ENCODE measurements at regions not wholly inside any gene's neighbourhood (a gene's known extent, or its start where the extent isn't known, plus 50 kb on each side); places are given as distances from the start of the nearest gene placed in this dataset.
"Not testable (repeated sequence)": the region's sequence is repeated elsewhere in the genome, so short reads cannot be mapped to it uniquely, and the experiment has no call there.

DNA sequence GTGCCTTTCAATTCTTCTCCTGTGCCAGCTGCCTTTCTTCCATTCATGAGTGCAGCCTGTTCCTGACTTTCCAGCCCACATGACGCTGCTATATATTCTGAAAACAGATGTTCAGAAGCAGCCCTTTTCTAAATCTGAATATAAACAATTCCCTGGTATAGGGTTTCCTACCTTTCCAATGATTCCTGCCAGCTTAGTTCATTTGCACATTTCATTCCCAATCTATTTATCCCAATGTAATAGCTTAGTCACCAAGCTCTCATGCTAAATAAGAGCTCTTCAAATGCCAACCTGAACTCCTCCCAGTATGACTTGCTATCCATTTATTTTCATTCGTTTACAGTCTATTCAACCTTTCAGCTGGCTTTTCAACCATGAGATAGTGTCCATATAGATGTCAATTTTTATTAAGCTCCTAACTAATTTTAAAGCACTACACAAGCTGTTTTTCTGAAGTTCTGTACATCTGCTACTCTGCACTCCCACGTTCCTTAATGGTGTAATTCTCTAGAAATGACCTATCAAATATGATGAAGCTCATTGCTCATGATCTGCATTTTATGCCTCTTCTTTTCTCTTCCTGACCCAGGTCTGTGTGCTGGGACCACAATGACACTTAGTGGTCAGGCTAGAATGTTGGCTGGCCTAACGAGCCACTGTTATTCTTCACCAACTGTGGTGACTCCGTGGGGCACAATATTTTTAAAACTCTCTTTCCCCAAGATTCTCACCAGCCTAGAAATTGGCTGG is 605.0 kb upstream of the TBL1XR1 start:
- H3K36me3 ChIP-seq (ENCODE audit: control insufficient read depth in 2 of 2, extremely low read depth in 1 of 2, insufficient read depth in 1 of 2, low read length in 1 of 2): no peaks in the 10 kb centered on the region
- ChIA-PET POLR2A (interaction anchor here in 1 of 2 donors (0.6 kb wide), 1 partner anchor 187 kb away, joined by 9 read pairs; no protein-coding TSS in a partner anchor), CTCF (interaction anchor here (0.6 to 1.3 kb wide), 2 partner anchors 10 to 1336 kb away, joined by 3 read pairs; no protein-coding TSS in a partner anchor)
- no peak overlapping the region for H3K4me3 Mint-ChIP-seq
- no peak for DNase-seq
- no peak overlapping the region for H3K4me3 ChIP-seq (ENCODE audit: control insufficient read depth in 1 of 2, extremely low read depth in 1 of 2, low read length in 1 of 2)
- no peak overlapping the region for H3K27ac ChIP-seq (ENCODE audit: low read length)
- H3K9me3 ChIP-seq: no peaks in the 10 kb centered on the region
- no peak overlapping the region for H3K27ac Mint-ChIP-seq
- H3K4me1 ChIP-seq (ENCODE audit: control insufficient read depth in 1 of 2, extremely low read depth in 1 of 2, insufficient read depth in 2 of 2, low read length in 2 of 2): no peaks in the 10 kb centered on the region
- 80% methylated on average over 2 of the region's 5 CpGs for WGBS (ENCODE audit: insufficient coverage)
- ATAC-seq (replicated peaks in 1 of 4): no peak
- no peaks in the 10 kb centered on the region for H3K27me3 ChIP-seq (replicated peaks in 1 of 2; ENCODE audit: control insufficient read depth in 2 of 2, extremely low read depth in 1 of 2, insufficient read depth in 2 of 2, low read length in 1 of 2)
- H3K9me3 Mint-ChIP-seq: no peaks in the 10 kb centered on the region
- H3K4me1 Mint-ChIP-seq: peaks cover 0 to 8% (median 5%) of the 10 kb centered on the region in 3 donors
- H3K36me3 Mint-ChIP-seq: no peaks in the 10 kb centered on the region
- H3K27me3 Mint-ChIP-seq: no peaks in the 10 kb centered on the region

DNA sequence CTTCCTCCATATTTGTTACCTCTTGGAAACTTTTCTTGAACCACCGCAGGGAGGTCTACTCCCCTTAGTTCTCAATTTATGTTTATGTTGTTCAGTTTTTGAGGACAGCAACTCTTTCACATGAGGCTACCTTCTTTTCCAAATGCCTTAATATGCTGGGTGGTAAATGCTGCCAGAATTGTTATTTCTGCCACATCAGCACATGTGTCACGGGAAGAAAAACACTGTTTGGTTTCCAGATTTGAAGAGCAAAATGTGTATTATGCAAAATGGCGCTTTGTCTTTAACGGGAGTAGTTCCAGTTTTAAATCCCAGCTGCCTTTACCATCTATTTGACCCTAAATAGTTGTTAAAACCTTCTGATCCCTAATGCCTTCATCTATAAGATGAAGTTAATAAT is 606.2 kb upstream of the TBL1XR1 start:
- no peaks in the 10 kb centered on the region for H3K27me3 Mint-ChIP-seq
- Histone ChIP-seq H3K4me1 (ENCODE audit: control insufficient read depth in 1 of 2, extremely low read depth in 1 of 2, insufficient read depth in 2 of 2, low read length in 2 of 2) (no peaks in the 10 kb centered on the region), H3K9me3 (no peaks in the 10 kb centered on the region), H3K36me3 (ENCODE audit: control insufficient read depth in 2 of 2, extremely low read depth in 1 of 2, insufficient read depth in 1 of 2, low read length in 1 of 2) (no peaks in the 10 kb centered on the region), H3K27ac (ENCODE audit: low read length) (no peak overlapping the region), H3K27me3 (replicated peaks in 1 of 2; ENCODE audit: control insufficient read depth in 2 of 2, extremely low read depth in 1 of 2, insufficient read depth in 2 of 2, low read length in 1 of 2) (no peaks in the 10 kb centered on the region), H3K4me3 (ENCODE audit: control insufficient read depth in 1 of 2, extremely low read depth in 1 of 2, low read length in 1 of 2) (no peak overlapping the region)
- peaks cover 0 to 8% (median 5%) of the 10 kb centered on the region in 3 donors for H3K4me1 Mint-ChIP-seq
- ATAC-seq (replicated peaks in 1 of 4): no peak
- ChIA-PET POLR2A (no interaction called here), CTCF (interaction anchor here in 1 of 2 donors (1.3 kb wide), 1 partner anchor 9 kb away, joined by 3 read pairs; no protein-coding TSS in a partner anchor)
- no peak overlapping the region for H3K27ac Mint-ChIP-seq
- 100% methylated on average over 1 of the region's 4 CpGs for WGBS (ENCODE audit: insufficient coverage)
- H3K9me3 Mint-ChIP-seq: no peaks in the 10 kb centered on the region
- DNase-seq: no peak
- H3K36me3 Mint-ChIP-seq: no peaks in the 10 kb centered on the region
- no peak overlapping the region for H3K4me3 Mint-ChIP-seq

DNA sequence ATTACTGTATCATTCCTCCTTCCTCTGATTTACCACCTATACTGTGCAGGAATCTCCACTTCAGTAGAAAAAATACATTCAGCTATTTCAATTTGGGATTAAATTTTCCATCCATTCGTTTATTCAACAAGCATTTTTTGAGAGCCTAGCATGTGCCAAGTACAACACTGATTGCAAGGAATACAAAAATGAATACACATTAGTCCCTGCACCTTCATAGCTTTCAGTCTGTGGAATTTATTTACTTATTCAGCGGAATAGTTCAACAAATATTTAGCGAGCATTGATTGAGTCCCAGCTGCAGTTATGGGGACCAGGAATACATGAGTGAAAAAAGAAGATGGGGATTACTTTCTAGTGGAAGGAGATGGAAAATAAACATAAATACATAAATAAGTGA is 606.8 kb upstream of the TBL1XR1 start:
- no peak overlapping the region for H3K4me3 Mint-ChIP-seq
- DNase-seq: no peak
- no peak overlapping the region for H3K27ac Mint-ChIP-seq
- no peaks in the 10 kb centered on the region for H3K9me3 Mint-ChIP-seq
- no peaks in the 10 kb centered on the region for H3K27me3 Mint-ChIP-seq
- H3K4me3 ChIP-seq (ENCODE audit: control insufficient read depth in 1 of 2, extremely low read depth in 1 of 2, low read length in 1 of 2): no peak overlapping the region
- WGBS (ENCODE audit: insufficient coverage): 100% methylated on average over 1 of the region's 3 CpGs
- no peaks in the 10 kb centered on the region for H3K36me3 Mint-ChIP-seq
- ChIA-PET POLR2A (no interaction called here), CTCF (no interaction called here)
- no peaks in the 10 kb centered on the region for H3K36me3 ChIP-seq (ENCODE audit: control insufficient read depth in 2 of 2, extremely low read depth in 1 of 2, insufficient read depth in 1 of 2, low read length in 1 of 2)
- H3K27ac ChIP-seq (ENCODE audit: low read length): no peak overlapping the region
- H3K4me1 ChIP-seq (ENCODE audit: control insufficient read depth in 1 of 2, extremely low read depth in 1 of 2, insufficient read depth in 2 of 2, low read length in 2 of 2): no peaks in the 10 kb centered on the region
- ATAC-seq (replicated peaks in 1 of 4): no peak
- H3K4me1 Mint-ChIP-seq: peaks cover 0 to 8% (median 5%) of the 10 kb centered on the region in 3 donors
- H3K27me3 ChIP-seq (replicated peaks in 1 of 2; ENCODE audit: control insufficient read depth in 2 of 2, extremely low read depth in 1 of 2, insufficient read depth in 2 of 2, low read length in 1 of 2): no peaks in the 10 kb centered on the region
- no peaks in the 10 kb centered on the region for H3K9me3 ChIP-seq

DNA sequence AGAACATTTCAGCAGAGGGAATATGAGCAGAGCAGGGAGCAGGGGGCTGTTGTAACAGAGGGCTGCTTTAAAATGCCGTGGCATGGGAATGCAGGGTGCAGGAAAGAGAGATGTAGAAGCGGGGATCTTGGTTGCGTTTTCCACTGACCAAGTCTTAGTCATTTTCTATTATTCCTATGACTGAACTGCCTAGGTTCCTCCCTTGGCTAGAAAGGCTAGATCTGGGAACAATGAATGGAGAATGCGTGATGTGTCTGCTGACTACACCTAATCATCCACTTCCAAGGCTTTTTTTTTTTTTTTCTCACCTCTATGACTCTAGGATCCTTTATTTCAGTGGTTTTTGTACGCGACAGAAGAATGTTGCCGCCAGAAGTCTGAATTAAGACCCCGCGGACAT is 607.4 kb upstream of the TBL1XR1 start:
- 80% methylated on average over 1 of the region's 9 CpGs for WGBS (ENCODE audit: insufficient coverage)
- no peak for DNase-seq
- CTCF ChIA-PET: no interaction called here

DNA sequence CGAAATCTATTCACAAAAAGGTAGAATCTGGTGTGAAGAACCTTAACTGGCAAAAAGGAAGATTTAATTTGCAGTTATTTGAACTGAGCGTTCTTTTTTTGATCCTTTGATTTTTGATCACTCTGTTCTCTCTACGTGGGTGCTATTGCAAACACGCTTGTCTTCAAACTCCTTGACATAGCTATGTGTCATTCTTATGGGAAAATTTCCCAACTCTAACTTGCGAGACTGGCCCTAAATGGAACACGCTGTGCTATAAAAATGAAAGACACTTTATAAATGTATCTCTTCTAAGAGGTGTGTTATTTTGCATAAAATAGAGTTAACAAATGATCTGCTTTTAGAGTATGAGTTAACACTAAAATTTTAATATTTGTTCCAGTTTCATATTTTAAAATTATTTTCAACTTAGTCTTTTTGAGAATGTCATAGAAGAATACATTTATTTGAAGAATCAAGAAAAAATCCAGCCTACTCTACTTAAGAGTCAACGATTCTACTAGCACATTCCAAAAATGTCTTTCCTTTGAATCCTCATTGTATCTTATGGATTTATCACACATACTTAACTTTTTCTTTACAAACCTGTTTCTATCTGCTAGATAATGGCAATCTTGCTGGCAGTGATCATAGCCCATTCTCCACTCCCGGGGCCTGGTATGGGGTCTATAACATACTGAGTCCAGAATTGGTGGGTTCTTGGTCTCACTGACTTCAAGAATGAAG is 610.0 kb upstream of the TBL1XR1 start:
- DNase-seq (no peak), ATAC-seq (replicated peaks in 1 of 4) (no peak)
- 100% methylated on average over 1 of the region's 8 CpGs for whole genome bisulfite sequencing (ENCODE audit: insufficient coverage)
- Mint-ChIP-seq H3K36me3 (no peaks in the 10 kb centered on the region), H3K27me3 (no peaks in the 10 kb centered on the region), H3K4me3 (no peak overlapping the region), H3K9me3 (no peaks in the 10 kb centered on the region), H3K4me1 (peaks cover 17 to 21% (median 17%) of the 10 kb centered on the region in 3 donors), H3K27ac (no peak overlapping the region)
- CTCF ChIA-PET: no interaction called here
- Histone ChIP-seq H3K36me3 (ENCODE audit: control insufficient read depth in 2 of 2, extremely low read depth in 1 of 2, insufficient read depth in 1 of 2, low read length in 1 of 2) (no peaks in the 10 kb centered on the region), H3K27me3 (replicated peaks in 1 of 2; ENCODE audit: control insufficient read depth in 2 of 2, extremely low read depth in 1 of 2, insufficient read depth in 2 of 2, low read length in 1 of 2) (no peaks in the 10 kb centered on the region), H3K4me1 (ENCODE audit: control insufficient read depth in 1 of 2, extremely low read depth in 1 of 2, insufficient read depth in 2 of 2, low read length in 2 of 2) (peaks cover 0 to 15% of the 10 kb centered on the region in 2 experiments), H3K9me3 (no peaks in the 10 kb centered on the region), H3K27ac (ENCODE audit: low read length) (no peak overlapping the region), H3K4me3 (ENCODE audit: control insufficient read depth in 1 of 2, extremely low read depth in 1 of 2, low read length in 1 of 2) (no peak overlapping the region)
- POLR2A ChIA-PET: no interaction called here

More for the DNA sequence above, 607.4 kb upstream of the TBL1XR1 start:
- Histone ChIP-seq H3K27me3 (replicated peaks in 1 of 2; ENCODE audit: control insufficient read depth in 2 of 2, extremely low read depth in 1 of 2, insufficient read depth in 2 of 2, low read length in 1 of 2) (no peaks in the 10 kb centered on the region), H3K36me3 (ENCODE audit: control insufficient read depth in 2 of 2, extremely low read depth in 1 of 2, insufficient read depth in 1 of 2, low read length in 1 of 2) (no peaks in the 10 kb centered on the region), H3K27ac (ENCODE audit: low read length) (no peak overlapping the region), H3K9me3 (no peaks in the 10 kb centered on the region), H3K4me1 (ENCODE audit: control insufficient read depth in 1 of 2, extremely low read depth in 1 of 2, insufficient read depth in 2 of 2, low read length in 2 of 2) (peaks cover 0 to under 1% of the 10 kb centered on the region in 2 experiments), H3K4me3 (ENCODE audit: control insufficient read depth in 1 of 2, extremely low read depth in 1 of 2, low read length in 1 of 2) (no peak overlapping the region)
- POLR2A ChIA-PET: no interaction called here
- peaks cover 3 to 9% (median 6%) of the 10 kb centered on the region in 3 donors for H3K4me1 Mint-ChIP-seq
- ATAC-seq (replicated peaks in 1 of 4): no peak
- H3K36me3 Mint-ChIP-seq: no peaks in the 10 kb centered on the region
- H3K4me3 Mint-ChIP-seq: no peak overlapping the region
- no peaks in the 10 kb centered on the region for H3K9me3 Mint-ChIP-seq
- H3K27ac Mint-ChIP-seq: no peak overlapping the region
- no peaks in the 10 kb centered on the region for H3K27me3 Mint-ChIP-seq

DNA sequence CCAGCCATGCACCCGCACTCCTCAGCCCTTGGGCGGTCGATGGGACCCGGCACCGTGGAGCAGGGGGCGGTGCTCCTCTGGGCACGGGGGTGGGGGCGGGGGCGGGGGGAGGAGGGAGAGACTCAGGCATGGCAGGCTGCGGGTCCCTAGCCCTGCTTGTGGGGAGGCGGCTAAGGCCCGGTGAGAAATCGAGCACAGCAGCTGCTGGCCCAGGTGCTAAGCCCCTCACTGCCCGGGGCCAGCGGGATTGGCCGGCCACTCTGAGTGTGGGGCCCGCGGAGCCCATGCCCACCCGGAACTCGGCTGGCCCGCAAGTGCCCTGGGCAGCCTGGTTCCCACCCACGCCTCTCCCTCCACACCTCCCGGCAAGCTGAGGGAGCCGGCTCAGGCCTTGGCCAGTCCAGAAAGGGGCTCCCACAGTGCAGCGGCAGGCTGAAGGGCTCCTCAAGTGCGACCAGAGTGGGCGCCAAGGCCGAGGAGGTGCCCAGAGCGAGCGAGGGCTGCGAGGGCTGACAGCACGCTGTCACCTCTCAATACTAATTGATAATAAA is 611.7 kb upstream of the TBL1XR1 start:
- H3K9me3 Mint-ChIP-seq; CTCF ChIA-PET; H3K9me3 ChIP-seq; H3K36me3 ChIP-seq (ENCODE audit: control insufficient read depth in 2 of 2, extremely low read depth in 1 of 2, insufficient read depth in 1 of 2, low read length in 1 of 2); H3K27me3 ChIP-seq (replicated peaks in 1 of 2; ENCODE audit: control insufficient read depth in 2 of 2, extremely low read depth in 1 of 2, insufficient read depth in 2 of 2, low read length in 1 of 2); DNase-seq; H3K27ac ChIP-seq (ENCODE audit: low read length); H3K4me3 ChIP-seq (ENCODE audit: control insufficient read depth in 1 of 2, extremely low read depth in 1 of 2, low read length in 1 of 2); ATAC-seq (replicated peaks in 1 of 4); H3K4me3 Mint-ChIP-seq; H3K27me3 Mint-ChIP-seq; H3K36me3 Mint-ChIP-seq; H3K27ac Mint-ChIP-seq; POLR2A ChIA-PET: not testable (repeated sequence)
- peaks cover 17 to 21% (median 17%) of the 10 kb centered on the region in 3 donors for H3K4me1 Mint-ChIP-seq
- H3K4me1 ChIP-seq (ENCODE audit: control insufficient read depth in 1 of 2, extremely low read depth in 1 of 2, insufficient read depth in 2 of 2, low read length in 2 of 2): peaks cover 0 to 15% of the 10 kb centered on the region in 2 experiments
- WGBS (ENCODE audit: insufficient coverage): 95% methylated on average over 12 of the region's 32 CpGs
